ENCODE measurements at regions not wholly inside any gene's neighbourhood (a gene's known extent, or its start where the extent isn't known, plus 50 kb on each side); places are given as distances from the start of the nearest gene placed in this dataset.
"Not testable (repeated sequence)": the region's sequence is repeated elsewhere in the genome, so short reads cannot be mapped to it uniquely, and the experiment has no call there.

DNA sequence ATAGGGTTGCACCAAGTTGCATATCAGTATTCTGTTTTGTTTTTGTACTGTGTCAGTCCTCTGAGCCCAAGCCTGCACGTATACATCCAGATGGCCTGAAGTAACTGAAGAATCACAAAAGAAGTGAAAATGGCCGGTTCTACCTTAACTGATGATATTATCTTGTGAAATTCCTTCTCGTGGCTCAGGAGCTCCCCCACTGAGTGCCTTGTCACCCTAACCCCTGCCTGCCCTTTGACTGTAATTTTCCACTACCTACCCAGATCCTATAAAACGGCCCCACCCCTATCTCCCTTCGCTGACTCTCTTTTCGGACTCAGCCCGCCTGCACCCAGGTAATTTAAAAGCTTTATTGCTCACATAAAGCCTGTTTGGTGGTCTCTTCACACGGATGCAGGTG lies 924.1 kb upstream of the CELF4 start:
- not testable (repeated sequence) for DNase-seq (ENCODE audit: low read depth)

DNA sequence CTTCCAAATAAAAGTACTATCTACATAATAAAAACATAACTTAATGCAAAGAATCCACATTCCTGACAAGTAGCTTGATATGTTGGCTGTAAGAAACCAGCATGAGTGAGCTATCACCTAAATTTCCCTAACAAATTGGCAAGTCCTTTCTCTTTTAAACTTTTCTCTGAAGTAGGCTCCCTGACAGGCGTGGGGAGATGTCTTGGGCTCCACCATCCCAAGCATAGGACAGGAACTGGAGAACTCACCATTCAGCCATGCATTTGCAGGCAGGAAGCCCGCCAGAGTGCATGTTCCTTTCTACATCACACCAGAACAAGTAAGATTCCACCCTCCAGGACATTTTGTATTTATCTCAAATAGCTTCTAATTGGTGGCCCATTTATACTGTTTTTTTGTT lies 921.9 kb upstream of the CELF4 start:
- DNase-seq (ENCODE audit: low read depth), result no peak

DNA sequence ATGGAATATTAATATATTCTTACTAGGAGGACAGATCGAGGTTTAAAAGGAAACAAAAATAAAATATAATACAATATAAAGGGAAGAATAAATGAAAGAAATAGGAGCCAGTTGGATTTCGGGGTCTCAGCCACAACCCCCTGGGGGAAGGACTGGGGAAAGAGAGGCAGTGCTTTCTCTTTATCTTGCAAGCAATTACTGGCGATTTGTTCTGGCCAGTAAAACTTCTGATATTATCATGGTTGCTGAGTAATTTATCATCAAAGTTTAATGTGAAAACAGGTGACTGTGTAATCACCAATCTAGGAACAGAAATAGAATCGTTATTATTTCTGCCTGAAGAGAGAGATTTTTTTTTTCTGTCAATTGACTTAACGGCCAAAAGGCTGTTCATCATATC lies 917.7 kb upstream of the CELF4 start:
- no peak for DNase-seq (ENCODE audit: low read depth)

DNA sequence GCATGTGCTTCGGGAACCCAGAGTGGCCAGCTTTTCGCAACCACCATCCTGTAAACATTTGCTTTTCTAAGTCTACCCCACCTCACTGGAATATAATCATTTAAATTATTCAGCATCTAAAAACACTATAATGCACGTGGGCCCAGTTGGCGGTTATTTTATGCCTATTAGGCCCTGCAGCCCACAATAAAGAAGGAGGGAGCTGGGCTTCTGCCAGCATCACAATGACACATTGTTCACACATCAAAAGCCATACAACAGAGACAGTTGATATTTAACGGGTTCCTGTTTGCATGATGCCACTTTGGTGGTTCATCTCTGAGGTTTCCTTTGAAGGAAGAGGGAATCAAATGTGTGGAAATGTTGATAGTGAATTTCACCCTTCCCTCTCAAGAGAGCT lies 916.0 kb upstream of the CELF4 start:
- DNase-seq (ENCODE audit: low read depth), result no peak

DNA sequence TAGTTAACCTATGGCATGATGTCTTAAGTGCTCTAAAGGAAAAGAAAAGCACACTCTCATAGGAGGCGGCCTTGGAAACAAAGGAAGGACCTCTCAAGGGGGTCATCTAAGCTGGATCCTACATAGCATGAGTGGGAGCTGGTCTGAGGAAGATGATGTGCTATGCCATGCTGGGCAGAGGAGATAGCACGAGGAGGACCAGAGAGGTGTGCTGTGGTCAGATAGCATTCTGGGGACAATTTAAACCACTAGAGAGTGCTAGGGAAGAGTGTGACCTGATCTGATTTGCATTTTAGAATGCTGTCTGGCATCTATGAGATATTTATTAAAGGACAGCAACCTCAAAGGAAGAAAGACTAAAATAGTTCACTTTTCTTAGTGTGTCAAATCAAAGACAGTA lies 910.1 kb upstream of the CELF4 start:
- no peak for DNase-seq (ENCODE audit: low read depth)

DNA sequence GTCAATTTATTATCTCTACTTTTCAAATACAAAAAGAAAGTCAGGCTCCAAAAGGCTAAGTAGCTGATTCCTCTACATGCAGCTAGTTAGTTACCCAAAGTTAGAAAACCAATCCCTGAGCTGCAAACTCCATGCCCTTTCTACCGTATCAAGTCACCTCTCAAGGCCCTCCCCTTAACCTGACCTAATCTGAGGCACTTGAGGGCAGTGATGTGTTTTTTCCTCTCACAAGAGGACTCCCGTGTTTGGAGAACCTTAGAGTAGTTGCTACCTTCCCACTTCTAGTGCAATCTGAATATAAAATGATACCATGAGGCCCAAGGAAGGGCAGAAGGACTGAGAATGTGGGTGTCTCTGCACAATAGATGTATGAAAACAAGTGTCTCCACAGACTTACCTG lies 907.9 kb upstream of the CELF4 start:
- no peak for DNase-seq (ENCODE audit: low read depth)

DNA sequence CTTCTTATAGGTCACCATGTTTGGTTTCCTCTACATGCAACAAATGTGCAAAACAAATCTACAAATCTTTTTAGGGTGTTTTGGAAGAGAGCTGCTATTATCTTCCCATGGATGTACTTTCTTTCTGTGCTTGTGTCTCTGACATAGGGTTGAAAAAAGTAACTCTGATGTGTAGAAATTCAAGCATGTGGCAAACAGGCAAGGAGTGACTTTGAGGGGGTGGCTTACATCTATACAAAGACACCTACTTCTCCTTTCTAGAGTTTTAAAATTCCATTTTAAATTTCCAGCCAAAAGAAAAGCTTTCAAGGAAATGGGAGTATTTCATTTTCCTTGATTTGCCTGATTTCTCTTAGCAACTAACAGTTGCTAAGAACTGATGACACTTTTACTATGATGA lies 904.8 kb upstream of the CELF4 start:
- DNase-seq (ENCODE audit: low read depth), result no peak

DNA sequence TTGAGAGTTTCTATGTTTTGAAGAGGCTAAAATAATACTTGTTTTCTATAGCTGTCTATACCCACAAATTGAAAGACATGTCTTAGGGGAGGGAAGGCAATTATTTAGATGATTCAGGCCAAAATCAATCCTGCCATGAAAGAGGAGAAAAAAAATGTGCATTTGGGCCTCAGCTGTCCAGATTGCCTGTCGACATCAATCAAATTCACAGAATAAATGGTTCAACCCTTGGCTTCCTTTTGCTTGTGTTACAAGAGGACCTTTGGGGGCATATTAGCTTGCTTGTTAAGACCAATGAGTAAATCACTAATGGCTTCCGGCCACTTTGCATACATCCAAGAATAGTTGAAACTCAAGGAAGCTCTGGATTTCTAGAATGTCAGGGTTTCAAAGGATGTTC lies 900.8 kb upstream of the CELF4 start:
- no peak for DNase-seq (ENCODE audit: low read depth)

DNA sequence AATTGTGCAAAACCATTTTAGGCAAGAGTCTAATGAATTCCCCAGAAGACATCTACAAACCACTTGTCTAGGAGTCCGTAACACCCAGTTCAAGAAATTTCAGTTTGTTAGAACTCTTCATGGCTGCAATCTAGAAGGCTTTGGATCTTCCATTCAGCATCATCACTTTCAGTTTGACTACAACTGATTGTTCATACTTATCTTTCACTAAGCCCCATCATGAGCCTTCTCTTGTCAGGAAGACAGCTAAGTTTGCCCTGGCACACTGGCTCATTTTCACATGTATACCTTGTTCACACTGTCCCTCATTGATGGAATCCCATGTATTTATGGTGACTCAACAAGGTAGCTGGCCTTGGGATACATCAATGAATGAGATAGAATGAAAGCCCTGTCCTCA lies 898.4 kb upstream of the CELF4 start:
- DNase-seq (ENCODE audit: low read depth), result no peak

DNA sequence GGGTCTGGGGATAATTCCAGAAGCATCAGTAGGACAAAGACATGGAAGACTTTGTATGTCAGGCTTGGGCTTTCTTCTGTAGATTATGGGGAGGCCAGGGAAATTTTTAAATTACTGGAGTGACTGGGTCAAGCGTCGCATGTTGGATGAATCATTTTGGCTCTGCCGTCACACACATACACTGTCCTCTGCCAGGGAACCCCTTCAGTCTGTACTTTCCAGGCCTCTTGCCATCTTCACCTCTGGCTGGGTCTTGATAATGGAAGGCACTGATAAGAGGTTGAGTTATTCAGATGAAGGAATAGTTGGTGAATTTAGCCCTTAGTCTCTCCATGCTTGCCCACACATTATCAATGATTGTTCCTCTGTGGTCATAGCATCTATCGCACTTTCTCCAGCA lies 895.1 kb upstream of the CELF4 start:
- DNase-seq (ENCODE audit: low read depth), result no peak

DNA sequence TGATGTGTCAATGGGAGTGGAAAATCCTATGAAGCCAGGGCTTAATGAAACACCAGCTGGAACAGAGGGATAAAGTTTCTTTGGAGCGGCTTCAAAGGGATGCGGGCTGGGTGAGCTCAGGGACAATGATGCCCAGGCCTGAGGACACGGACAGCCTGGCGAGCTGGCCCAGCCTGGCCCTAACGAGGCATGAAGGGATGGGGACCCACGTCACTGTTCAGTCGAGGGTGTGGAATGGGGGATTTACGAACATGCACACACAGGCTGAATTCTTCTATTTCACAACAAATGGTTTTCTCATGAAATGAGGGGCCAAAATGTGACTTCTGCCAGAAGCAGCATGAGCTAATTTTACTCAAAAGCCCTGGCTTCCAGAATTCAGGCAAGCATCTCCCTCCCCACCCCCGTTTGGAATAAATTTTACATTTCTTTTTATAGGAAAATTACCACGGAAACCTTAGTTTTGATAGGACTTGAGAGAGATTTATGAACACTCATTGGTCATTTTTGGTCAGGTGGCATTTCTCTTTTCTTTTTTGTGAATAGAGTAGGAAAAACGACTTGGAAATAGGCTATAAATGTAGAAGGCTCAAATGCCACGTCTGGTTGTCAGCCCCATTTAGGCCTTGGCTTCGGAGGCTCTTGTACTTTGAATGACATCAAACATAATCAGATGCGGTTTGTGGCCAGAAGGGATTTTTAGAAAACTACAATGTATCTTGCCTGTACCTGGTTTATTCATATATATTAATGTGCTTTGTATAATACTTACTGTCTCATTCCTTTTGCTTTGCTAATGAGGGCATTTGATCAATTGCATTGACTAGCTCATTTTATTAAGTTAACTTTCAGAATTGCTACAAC lies 893.8 kb upstream of the CELF4 start:
- DNase-seq (ENCODE audit: low read depth), result no peak

DNA sequence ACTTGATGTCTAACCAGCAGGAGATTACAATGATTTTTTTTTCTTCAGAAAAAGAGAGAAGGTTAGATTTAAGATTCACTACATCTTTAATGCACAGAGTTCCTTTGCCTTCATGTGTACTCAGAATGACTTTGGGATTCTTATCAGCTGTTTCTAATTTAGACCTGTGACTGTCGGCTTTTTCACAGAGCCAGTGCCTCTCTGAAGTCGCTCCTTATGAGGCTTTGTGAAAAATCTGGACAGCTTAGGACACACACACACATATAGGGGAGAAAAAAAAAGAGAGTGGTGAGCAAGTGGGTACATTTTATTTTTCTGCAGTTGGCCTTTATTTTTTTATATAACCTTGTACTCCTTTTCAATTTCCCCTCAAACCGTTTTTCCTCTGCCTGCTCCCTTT lies 893.1 kb upstream of the CELF4 start:
- DNase-seq (ENCODE audit: low read depth), result no peak

DNA sequence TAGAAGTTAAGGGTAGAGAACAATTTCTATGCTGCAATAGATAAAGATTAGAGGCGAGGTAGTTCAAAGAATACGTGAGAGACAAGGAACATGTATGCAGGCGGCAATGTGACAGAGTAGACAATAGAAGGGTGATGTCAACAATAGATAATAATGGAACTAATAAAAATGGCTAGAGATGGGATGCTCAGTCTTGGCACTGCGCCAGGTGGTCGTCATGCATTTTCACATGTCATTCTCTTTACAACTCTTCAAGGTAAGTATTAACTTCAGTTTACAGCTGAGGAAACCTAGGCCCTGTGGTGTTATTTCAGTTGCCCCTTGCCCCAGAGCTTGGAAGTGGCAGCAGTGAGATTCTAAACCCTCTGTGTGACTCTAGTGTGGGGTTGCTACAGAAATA lies 890.7 kb upstream of the CELF4 start:
- DNase-seq (ENCODE audit: low read depth), result no peak

DNA sequence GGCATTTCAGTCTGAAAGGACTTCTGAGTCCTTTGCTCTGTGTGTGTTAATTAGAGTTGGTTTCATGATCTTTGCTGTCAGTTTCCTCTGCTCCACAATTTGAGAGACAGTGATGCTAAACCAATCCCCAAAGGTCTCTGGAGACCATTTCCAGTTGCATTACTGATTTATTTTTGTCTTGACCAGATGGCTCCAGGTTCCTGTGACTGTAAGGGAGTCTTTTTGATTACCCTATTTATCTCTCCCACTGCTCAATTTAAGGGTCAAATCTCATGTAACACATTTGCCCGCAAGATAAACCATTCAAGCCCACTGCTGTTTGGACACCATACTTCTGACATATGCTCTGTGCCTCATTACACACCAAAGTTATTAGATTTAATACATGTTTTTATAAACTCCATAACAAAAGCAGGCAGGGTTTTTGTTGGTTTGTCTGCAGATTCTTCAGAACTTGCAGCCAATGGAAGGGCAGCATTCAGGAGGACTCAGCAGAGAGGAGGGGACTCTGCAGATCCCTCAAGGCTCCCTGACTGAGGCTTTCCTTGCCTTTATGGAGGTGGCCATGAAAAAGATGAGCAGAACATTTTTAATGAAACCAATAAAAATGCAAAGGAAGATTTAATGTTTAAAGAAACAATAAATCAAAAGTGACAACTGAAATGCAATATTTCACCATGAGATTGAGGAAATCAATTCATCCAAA lies 889.3 kb upstream of the CELF4 start:
- DNase-seq (ENCODE audit: low read depth), result no peak

DNA sequence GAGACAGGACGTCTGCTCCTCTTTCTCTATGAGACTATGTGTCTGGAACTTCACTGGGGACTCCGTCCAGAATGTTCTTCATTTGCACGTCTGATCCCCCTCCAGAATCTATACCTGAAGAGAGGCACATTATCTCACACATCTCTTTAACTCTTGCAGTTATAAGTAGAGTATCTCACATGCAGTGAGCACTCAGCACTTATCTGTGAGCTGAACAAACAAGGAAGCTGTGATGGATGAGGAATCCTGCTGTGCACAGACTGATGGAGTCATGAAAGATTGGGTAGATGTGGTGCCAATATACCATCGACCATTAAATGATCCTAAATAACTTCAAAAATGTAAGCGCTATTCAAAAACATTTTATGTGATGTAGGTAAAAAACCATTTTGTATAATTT lies 888.3 kb upstream of the CELF4 start:
- no peak for DNase-seq (ENCODE audit: low read depth)

DNA sequence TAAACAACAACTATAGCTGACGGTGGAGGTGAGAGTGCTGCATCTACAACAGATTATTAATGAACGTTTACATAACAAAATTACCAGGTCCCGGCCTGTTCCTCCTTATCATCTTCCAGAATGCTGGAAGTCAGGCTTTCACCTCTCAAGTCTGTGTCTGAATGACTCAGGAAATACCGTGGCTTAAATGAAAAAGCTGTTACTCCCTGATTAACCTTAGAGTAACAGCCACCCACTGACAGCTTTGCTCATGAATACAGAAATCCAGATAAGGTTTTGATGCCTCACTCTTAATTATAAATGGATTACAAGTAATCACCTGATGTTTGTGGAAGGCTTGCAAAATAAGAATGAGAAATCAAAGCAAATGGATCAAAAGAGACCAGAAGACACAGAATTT lies 885.3 kb upstream of the CELF4 start:
- no peak for DNase-seq (ENCODE audit: low read depth)

DNA sequence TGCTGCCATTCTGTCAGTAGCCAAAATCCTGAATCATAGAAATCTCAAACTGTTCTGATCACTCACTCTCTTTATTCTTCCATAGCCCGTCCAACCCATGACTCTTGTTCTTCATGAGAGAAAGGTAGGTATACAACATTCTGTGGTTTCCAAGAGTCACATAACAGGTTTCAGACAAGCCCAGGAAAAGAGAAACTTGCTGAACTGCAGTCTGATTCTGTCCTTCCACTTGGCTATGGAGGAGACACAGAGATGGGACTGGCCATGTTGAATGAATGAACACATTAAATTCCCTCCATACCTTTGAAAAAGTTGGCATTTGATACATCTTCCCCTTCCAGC lies 880.2 kb upstream of the CELF4 start:
- DNase-seq (ENCODE audit: low read depth), result no peak

DNA sequence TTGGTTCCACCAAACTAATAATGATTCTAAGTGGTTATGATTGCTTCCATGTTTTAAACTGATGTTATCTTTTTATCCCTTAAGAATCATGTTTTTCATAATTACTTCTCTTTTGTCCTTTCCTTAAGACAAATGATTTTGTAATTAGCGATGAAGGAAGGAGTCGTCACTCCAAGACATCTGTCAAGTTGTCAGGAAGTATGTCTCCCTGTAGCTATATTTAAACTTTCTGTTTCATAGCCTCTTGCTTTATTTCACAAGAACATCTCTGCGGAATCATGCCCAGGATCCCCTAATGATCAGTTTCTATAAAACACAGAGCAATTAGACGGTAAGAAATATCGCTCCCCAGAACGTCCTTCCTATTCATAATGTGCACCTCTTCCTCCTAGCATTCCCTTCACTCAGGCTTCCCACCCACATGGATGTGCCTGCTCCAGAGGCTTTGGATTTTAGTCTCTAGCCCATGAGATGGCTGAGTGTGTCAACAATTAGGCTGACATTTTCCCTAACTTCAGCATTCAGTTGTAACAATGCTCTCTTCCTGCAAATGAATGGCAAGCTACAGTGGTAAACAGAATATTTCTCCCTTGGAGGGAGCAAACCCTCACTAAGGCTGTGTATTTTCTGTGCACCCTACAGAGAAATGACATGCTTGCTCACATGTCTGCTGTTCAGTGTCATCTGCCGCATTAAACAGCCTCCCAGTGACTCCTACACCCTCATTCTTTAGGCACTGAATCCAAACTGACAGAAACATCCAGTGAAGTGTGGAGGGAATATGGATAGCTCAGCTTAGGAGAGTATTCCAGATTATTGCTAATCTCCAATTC lies 879.6 kb upstream of the CELF4 start:
- no peak for DNase-seq (ENCODE audit: low read depth)

DNA sequence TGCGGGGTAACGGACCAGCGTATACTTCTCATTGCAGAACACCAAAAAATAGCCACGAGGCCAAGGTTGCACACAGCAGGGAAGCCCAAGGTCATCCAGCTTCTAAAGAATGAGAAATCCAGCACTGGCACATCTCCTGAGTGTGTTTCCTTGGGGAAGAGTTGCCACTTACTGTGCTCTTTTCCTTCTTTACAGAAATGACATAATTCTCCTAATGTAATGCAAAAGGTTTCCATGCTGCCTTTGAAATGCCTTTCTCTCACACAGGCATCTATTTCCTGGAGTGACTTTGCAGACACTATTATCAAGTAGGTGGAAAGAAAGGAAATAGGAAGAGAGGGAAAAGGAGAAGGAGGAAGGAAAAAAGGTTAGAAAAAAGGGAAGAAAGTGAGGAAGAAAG lies 862.1 kb upstream of the CELF4 start:
- DNase-seq (ENCODE audit: low read depth), result no peak

DNA sequence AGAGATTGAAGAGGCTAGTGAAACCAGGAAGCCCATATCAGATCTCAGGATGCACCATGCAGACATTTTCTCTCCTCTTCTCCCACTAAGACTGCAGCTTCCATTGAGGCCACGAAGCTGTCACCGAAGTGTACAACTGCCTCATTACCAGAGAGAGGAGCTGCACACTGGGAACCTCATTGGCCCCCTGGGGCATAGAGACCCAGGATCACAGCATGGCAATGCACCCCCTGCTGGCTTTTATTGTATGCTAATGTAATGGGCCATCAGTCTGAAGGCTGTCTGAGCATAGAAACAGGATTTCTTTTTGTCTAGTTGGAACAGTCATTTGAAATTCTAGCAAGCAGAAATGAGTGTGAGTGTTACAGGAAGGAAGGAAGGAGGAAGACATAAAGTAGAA lies 861.6 kb upstream of the CELF4 start:
- DNase-seq (ENCODE audit: low read depth), result no peak

DNA sequence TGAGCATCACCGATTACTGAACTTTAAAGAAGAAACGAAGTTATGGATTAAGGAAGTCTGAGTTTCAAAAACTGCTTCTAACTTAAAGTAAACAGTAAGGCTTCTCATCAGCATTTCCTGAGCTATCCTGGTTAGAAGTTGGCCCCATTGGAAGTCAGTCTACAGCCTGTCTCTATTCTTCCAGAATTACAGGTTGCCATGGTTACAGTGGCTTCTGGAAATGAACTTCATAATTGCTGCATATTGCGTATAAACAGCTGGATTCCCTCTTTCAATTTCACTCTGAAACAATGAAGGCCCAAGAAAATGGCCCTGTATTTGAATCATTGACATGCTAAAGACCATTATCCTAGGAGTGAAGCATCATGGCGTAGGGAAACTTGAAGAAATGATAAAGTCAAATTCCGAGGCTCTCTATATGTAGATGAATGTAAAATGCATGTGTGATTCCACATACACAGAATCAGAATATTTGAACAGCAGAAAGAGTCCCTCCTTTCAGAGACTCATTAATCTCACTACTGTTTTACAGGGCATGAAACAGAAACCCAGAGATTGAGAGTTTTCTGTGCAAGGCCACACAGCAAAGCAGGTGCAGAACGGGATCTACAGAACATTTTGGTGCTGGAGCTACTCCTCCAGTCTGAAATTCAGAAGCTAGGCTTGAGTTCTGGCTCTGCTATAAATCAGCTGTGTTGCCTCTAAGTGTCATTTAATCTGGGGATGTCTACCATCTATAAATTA lies 856.4 kb upstream of the CELF4 start:
- DNase-seq (ENCODE audit: low read depth), result no peak

DNA sequence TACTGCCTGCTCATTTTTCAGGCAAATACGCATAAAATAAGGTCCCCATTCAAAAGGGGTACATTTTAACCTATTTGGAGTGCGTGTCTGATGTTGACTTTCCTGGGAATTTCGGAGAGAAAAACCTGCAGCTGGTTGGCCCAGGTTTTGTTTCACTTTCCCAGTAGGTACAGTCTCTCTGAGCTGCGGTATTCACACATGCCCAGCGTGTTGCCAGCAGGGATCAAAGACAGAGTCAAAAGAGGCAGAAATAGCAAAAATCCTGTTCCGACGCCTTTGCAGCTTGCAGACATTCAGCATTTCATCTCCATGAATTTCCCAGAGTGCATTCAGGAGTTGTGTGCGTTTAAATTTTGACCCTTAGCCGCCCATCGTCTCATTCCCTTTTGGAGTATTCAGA lies 855.4 kb upstream of the CELF4 start:
- DNase-seq (ENCODE audit: low read depth), result no peak

All from fibroblast of gingiva (primary cell).